Breast epithelium (tissue), 4 donors: ENCODE measurements at regions not wholly inside any gene's neighbourhood (a gene's known extent, or its start where the extent isn't known, plus 50 kb on each side); places are given as distances from the start of the nearest gene placed in this dataset.

Experiments
- DNase-seq, 2 donors: peaks; one replicate each; pipeline ENCODE4 v3.0.0-alpha.2; 2019; ENCODE audit warnings: low spot score in 2 of 2
- H3K27ac ChIP-seq, 2 donors: fragments of 200-600 bp; sonication (generic) in 1 of 2; one replicate each; pipeline ENCODE4 v1.5.1; 2016 to 2019; ENCODE audit warnings: mild to moderate bottlenecking in 1 of 2
- H3K27me3 ChIP-seq, 2 donors: fragments of 200-600 bp; sonication (generic) in 1 of 2; one replicate each; pipeline versions ENCODE4 v1.5.1 to v1.6.0; 2017 to 2019; ENCODE audit warnings: control low read depth in 1 of 2, mild to moderate bottlenecking in 1 of 2
- H3K36me3 ChIP-seq: fragments of 200-600 bp; one replicate; pipeline ENCODE4 v1.5.1; 2019
- H3K4me1 ChIP-seq, 2 donors: fragments of 200-600 bp; sonication (generic); one replicate each; pipeline ENCODE4 v1.5.1; 2016 to 2019; ENCODE audit warnings: control low read depth in 1 of 2
- H3K4me3 ChIP-seq, 3 donors: fragments of 200-600 bp; sonication (generic); 1 replicate in 2 of 3; 2 replicates in 1 of 3; pipeline ENCODE4 v1.5.1; 2016 to 2019; ENCODE audit warnings: mild to moderate bottlenecking in 3 of 3, moderate library complexity in 2 of 3
- H3K9me3 ChIP-seq, 2 donors: fragments of 200-600 bp; sonication (generic) in 1 of 2; one replicate each; pipeline ENCODE4 v1.5.1; 2016 to 2019; ENCODE audit warnings: control low read depth in 1 of 2
- CTCF ChIP-seq, 3 donors: fragments of 450-650 bp; IDR thresholded peaks; one replicate each; pipeline ENCODE4 v1.5.1; 2016 to 2017; ENCODE audit warnings: antibody characterized with exemption in 3 of 3, mild to moderate bottlenecking in 3 of 3, moderate library complexity in 3 of 3
- POLR2A ChIP-seq: fragments of 450-650 bp; IDR thresholded peaks from one replicate; pipeline ENCODE4 v1.6.1; 2016; ENCODE audit warnings: antibody characterized with exemption, mild to moderate bottlenecking, moderate library complexity
- POLR2AphosphoS5 ChIP-seq, 3 donors: sonication (generic); formaldehyde crosslinking; IDR thresholded peaks; one replicate each; pipeline ENCODE4 v1.6.1; 2017; ENCODE audit warnings: antibody characterized with exemption in 3 of 3
- intact Hi-C: fragments of 100-400 bp; cut with DNase I; formaldehyde crosslinking; loops from one replicate; pipeline ENCODE4 v1.15.1; 2023; ENCODE audit warnings: low total_unique reads

GRCh38 chr7:112938863-112939573 lies 147.6 kb downstream of the GPR85 start:
- intact Hi-C loops: no loop called here
- peak overlapping the region; percentile 66 to 86 (median 79) for H3K4me3 ChIP-seq
- DNase-seq: peak in 1 of 2 donors; percentile 51
- H3K4me1 ChIP-seq: no peaks in the 10 kb centered on the region
- H3K27ac ChIP-seq: peak overlapping the region; percentile 79 to 89
- H3K36me3 ChIP-seq: no peaks in the 10 kb centered on the region
- TF ChIP-seq POLR2A (no peak), POLR2AphosphoS5 (IDR thresholded peaks at IDR 0.05) (no peak), CTCF (IDR thresholded peaks at IDR 0.05) (no peak)
- no peaks in the 10 kb centered on the region for H3K27me3 ChIP-seq
- H3K9me3 ChIP-seq: no peaks in the 10 kb centered on the region

- H3K27ac ChIP-seq: no peak overlapping the region
- no peaks in the 10 kb centered on the region for H3K9me3 ChIP-seq
- no peak for DNase-seq
- TF ChIP-seq CTCF (IDR thresholded peaks at IDR 0.05) (no peak), POLR2AphosphoS5 (IDR thresholded peaks at IDR 0.05) (no peak), POLR2A (no peak)
- no peaks in the 10 kb centered on the region for H3K27me3 ChIP-seq
- intact Hi-C loops: no loop called here
- H3K4me3 ChIP-seq: peak overlapping the region in 2 of 3 donors; percentile 32 to 86
- H3K36me3 ChIP-seq: no peaks in the 10 kb centered on the region
- no peaks in the 10 kb centered on the region for H3K4me1 ChIP-seq
These were observed 147.6 kb upstream of the TMEM168 start for GRCh38 chr7:112937651-112938415.

GRCh38 chr7:112933598-112933997 lies 143.4 kb upstream of the TMEM168 start:
- no peak overlapping the region for H3K27ac ChIP-seq
- TF ChIP-seq POLR2AphosphoS5 (IDR thresholded peaks at IDR 0.05): no peak
- no peak for TF ChIP-seq POLR2A
- no peak for TF ChIP-seq CTCF (IDR thresholded peaks at IDR 0.05)
- no peaks in the 10 kb centered on the region for H3K4me1 ChIP-seq
- no peaks in the 10 kb centered on the region for H3K27me3 ChIP-seq
- intact Hi-C loops: no loop called here
- no peaks in the 10 kb centered on the region for H3K36me3 ChIP-seq
- no peak for DNase-seq
- H3K9me3 ChIP-seq: no peaks in the 10 kb centered on the region
- H3K4me3 ChIP-seq: no peak overlapping the region

- no peak for DNase-seq
- Histone ChIP-seq H3K27me3 (no peaks in the 10 kb centered on the region), H3K27ac (no peak overlapping the region), H3K4me3 (no peak overlapping the region), H3K9me3 (no peaks in the 10 kb centered on the region), H3K4me1 (no peaks in the 10 kb centered on the region), H3K36me3 (no peaks in the 10 kb centered on the region)
- intact Hi-C loops: no loop called here
- no peak for TF ChIP-seq POLR2AphosphoS5 (IDR thresholded peaks at IDR 0.05)
- no peak for TF ChIP-seq CTCF (IDR thresholded peaks at IDR 0.05)
- no peak for TF ChIP-seq POLR2A
These were observed 140.6 kb upstream of the TMEM168 start for GRCh38 chr7:112930787-112931186.

- no peak for DNase-seq
- intact Hi-C loops: no loop called here
- no peaks in the 10 kb centered on the region for H3K36me3 ChIP-seq
- no peaks in the 10 kb centered on the region for H3K27me3 ChIP-seq
- TF ChIP-seq POLR2AphosphoS5 (IDR thresholded peaks at IDR 0.05) (no peak), CTCF (IDR thresholded peaks at IDR 0.05) (no peak), POLR2A (no peak)
- H3K4me1 ChIP-seq: no peaks in the 10 kb centered on the region
- no peak overlapping the region for H3K4me3 ChIP-seq
- no peaks in the 10 kb centered on the region for H3K9me3 ChIP-seq
- no peak overlapping the region for H3K27ac ChIP-seq
These were observed 139.2 kb upstream of the TMEM168 start for GRCh38 chr7:112929421-112929820.
